GM19239 (cell line): ENCODE measurements at regions not wholly inside any gene's neighbourhood (a gene's known extent, or its start where the extent isn't known, plus 50 kb on each side); places are given as distances from the start of the nearest gene placed in this dataset.
A peak's percentile ranks its signal among the peaks of the same experiment; 100 is the strongest.

ENCODE experiments used
- DNase-seq: peaks from one replicate; pipeline ENCODE4 v3.0.0; 2011; ENCODE audit warnings: low spot score; ENCODE audit not compliant: insufficient read length
- FAIRE-seq: peaks from 2 replicates; lab custom pipeline; 2011; peaks lifted over from hg19 to GRCh38; lab: Jason Lieb, UNC

DNA sequence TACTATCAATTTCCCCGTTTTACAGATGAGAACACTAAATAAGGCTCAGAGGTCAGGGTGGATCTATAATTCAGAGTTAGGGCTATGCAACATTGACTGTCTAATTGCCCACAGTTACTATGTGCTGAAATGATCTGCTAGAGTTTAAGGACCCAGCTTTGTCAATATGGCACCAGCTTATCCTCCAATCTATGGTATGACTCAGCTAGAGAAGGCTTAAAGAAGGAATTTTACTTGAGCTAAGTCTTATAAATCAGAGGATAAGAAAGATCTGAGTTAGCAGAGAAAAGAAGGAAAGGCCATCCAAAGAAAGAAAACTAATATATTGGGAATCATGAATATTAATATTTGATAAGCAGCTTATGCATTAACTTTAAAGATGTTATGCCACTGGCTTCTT lies 78.1 kb downstream of the ASB9 start:
- FAIRE-seq (no peak), DNase-seq (no peak)

DNA sequence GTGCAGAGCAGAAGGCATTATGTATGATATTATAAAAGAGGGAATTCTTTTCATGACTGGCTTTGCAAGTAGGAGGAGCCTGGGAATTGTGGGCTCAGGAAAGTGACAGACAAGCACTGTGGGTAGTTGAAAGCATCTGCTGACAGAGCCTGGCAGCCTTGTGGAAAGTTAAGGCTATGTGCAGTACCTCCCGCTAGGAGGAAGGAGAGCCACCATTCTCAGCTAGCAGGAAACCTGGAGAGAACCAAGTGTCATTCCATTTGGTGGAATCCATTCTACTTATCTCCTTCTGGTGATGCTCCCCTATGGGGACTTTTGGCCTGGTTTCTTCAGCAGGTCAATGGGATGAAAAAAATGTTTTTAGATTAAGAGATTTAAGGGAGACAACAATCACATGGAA lies 81.8 kb downstream of the ASB9 start:
- FAIRE-seq (no peak), DNase-seq (no peak)

DNA sequence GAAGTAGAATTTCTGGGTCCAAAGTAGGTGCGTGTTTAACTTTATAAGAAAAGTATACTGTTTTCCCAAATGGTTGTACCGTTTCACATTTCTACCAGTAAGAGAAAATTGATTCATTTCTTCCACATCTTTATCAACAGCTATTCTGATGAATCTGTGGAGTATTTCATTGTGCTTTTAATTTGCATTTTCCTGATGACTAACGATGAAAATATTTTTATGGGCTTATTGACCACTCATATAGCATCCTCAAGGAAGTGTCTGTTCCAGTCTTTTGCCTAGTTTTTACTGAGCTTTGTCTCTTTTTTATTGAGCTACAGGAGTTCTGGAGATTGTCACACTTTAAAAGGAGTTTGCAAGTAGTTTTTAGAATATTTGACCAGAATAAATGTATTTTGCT lies 92.6 kb downstream of the ASB9 start:
- FAIRE-seq (no peak), DNase-seq (no peak)

DNA sequence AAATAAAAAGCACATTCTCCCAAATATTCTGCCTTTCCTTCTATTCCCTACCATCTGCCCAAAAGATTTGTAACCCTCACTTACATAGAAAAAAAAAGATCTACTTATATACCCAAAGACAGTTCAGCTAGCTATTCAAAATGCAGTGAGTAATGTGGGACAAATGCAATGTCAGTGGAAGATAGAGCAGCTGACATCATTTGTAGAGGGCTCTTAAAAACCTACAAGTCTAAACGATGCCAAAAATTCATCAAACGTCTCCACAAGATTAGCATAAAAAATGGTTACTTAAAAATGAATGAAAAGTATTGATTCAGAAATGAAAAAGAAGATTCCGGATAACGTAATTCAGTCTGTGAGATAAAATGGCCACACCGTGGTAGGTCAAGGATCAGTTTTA lies 96.5 kb downstream of the ASB9 start:
- FAIRE-seq (no peak), DNase-seq (no peak)

DNA sequence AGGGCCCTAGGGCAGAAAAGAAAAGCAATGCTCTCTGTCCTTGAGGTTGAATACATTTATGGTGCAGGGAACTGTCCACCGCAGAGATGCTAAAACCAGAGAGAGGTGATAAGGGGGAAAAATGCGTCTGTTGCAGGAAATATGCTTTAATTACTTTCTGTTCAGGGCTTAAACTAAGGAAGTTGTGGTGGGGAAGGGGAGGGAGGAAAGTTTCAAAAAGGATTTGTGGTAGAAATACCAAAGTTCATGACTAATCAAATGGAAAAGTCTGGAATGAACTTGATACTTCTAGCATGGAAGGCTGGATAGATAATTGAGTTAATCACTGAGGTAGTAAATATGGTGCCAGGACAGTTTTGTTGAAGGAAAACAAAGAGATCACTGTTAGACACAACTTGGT lies 99.0 kb downstream of the ASB9 start:
- no peak for DNase-seq
- peak; percentile 14 for FAIRE-seq

DNA sequence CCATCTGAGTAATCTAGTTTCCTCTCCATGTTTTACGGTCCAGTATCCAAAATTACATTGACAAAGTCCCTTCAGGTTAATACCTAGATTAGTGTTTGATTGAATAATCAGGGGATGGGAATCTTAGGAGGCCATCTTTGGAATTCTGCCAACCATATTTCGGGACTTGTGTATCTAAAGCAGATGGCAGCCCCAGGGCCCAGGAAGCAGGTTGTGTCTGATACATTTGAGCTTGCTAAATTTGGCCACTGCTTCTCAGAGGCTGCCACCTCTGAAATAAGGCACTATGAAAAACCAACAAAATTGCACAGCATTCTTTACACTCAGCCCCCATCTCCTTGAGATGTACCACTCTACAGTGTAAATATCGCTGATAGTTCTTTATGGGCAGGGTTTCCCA lies 102.1 kb downstream of the ASB9 start:
- DNase-seq (no peak), FAIRE-seq (no peak)

DNA sequence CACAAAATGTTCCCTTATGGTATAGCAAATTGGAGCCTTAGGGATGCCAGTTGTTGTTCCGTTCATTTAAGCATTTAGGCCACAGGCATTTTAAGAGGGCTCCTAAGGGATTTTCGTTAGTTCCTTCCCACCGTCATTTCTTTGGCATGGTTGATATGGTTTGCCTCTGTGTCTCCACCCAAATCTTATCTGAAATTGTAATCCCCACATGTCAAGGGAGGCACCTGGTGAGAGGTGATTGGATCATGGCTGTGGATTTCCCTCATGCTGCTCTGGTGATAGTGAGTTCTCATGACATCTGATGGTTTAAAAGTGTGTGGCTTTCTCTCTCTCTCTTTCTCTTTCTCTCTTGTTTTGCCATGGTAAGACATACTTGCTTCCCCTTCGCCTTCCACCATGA lies 104.1 kb downstream of the ASB9 start:
- DNase-seq: no peak
- FAIRE-seq: no peak

DNA sequence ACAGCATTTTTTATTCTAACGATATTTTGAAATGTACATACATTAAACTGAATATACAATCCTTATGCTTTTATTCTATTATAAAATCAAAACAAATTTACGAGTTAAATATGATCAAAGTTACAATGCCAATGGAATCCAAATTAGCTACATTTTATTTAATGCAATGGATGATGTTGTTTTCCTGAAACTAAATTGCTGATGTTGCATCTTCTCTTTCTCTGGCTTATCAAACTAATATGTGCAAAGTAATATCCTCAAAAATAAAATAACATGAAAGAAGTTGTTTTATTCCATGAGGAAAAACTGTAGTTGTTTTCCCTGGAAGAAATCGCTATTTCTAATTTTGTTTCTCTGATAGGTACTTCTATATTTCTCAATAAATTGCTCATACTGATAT lies 106.8 kb downstream of the ASB9 start:
- no peak for FAIRE-seq
- no peak for DNase-seq

DNA sequence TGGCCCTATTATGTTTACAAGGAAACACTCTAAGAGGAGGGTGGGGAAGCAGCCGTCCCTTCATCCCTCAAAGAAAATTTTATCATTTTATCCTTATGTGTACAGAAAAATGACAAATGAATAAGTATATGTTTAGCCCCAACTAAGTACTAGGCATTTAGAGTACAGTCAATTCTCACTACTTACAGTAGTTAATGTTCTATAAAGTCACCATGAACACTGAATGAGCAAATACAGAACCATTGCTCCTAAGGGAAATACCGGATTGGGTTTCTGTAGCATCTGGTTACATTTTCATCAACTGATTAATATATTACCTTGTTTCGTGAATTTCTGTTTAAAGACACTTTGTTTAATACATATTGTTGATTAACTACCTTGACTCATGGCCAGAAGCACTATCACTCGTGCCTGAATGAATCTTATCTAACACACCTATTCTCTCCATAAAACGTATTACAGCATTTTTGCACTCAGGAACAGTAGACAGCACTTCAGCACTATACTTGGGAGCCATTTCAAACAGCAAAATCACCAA lies 109.3 kb downstream of the ASB9 start:
- FAIRE-seq: peak; percentile 87
- no peak for DNase-seq

DNA sequence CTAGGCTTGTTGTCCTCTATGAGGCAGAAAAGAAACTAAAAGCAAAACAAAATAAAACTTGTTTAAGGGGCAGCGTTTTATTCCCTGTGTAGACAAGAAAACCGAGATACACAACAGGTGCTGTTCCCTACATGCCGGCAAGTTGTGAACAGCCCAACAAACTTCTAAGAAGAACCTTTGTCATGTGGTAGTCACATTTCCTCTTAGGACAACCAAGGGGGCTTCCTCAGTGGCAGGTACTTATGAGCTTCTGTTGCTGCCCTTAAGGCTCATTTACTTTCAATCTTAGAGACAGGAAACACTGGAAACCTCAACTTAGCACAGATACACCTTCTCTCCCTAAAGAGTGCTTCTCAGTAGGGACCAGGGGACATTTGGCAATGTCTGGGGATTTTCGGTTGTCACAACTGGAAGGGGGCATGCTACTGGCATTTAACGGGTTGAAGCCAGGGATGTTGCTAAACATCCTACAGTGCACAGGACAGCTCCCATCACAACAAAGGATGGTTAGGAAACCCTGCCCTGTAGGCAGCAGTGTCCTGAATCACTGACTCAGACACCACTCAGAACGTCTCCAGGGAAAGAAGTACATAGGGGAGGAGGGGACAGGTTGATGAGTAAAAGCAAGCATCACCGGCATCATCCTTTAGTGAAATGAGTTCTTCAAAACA lies 111.0 kb downstream of the ASB9 start:
- DNase-seq: no peak
- FAIRE-seq: peak; percentile 99

DNA sequence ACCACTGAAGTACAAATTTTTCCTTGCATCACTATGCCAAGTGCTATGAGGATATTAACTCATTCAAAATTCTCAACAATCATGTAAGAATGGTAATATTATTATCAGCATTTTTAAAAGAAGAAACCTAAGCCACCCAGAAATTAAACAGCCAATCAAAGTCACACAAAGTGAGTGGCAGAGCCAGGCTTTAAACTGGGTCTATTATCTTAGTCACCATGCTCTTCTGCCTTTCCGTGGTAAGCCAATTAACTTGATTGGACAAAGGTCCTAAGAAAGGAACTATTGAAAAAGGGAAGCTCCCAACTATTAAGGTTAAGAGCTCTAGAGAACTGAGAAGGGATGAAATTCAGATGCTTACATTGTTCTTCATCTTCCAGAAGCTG lies 111.5 kb downstream of the ASB9 start:
- no peak for FAIRE-seq
- no peak for DNase-seq

DNA sequence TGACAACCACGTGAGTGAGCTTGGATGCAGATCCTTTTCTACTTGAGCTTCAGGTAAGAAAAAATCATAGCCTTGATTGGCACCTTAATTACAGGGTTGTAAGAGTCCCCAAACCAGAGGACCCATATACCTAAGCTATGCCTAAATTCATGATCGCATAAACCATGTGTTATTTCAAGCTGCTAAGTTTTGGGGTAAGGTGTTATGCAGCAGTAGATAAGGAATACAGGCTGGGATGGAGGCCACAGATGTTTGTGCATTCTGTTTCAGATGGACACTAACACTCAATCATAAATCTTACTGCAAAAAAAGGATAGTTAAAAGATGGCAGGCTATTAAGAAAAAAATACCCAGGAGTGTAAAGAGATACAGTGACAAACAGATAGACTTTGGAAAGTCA lies 112.3 kb downstream of the ASB9 start:
- DNase-seq: no peak
- peak; percentile 52 for FAIRE-seq

DNA sequence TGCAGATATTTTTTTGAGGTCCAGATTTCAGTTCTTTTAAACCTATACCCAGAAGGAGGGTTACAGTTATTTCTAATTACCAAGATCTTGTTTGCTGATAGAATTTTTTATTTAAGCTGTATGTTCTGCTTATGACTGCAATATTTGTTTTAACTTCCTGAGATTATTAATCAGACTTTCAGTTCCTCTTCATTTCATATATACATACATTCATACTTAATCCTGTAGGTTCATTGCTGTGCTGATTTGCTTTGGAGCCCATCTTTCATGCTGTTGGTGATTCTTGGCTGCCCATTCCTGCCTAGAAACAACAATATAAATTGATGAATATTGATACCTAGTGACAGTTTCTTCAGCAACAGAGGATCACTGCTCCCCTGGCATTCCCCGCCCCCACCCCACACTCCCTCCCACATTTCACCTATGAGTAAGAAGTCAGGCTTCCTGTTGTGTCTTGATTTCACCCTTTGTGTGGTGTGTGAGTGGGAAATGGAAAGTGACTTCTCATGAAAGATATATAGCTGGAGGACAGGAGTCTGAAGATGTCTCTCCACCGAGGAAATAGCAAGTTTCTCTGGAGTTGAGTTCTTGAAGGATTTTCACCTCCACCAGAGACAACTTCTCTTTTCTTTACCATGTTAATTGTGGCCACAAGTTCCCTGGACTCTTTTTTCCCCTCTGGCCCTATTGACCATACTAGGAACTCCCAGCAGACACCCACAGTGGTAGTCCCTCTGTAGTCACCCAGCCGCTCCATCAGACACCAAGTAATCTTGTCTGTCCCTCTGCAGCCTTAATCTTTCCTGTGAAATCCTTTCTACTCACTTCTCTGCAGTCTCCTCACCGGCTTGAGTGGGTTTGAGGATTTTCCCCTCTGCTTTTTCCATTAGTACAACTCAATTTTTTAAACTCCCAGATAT lies 118.4 kb downstream of the ASB9 start:
- FAIRE-seq (peak; percentile 96), DNase-seq (no peak)

DNA sequence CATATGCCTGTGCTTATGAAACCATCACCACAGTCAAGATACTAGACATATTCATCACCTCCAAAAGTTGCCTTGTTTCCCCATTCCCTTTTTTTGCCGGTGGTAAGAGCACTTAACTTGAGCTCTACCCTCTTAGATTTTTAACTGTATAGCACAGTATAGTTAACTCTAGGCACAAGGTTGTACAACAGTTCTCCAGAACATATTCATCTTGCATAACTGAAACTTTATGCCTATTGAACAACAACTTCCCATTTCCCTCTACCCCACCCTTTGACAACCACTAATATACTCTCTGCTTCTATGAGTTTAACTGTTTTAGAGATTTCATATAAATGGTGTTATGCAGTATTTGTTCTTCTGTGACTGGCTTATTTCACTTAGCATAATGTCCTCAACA lies 119.3 kb downstream of the ASB9 start:
- no peak for DNase-seq
- no peak for FAIRE-seq

DNA sequence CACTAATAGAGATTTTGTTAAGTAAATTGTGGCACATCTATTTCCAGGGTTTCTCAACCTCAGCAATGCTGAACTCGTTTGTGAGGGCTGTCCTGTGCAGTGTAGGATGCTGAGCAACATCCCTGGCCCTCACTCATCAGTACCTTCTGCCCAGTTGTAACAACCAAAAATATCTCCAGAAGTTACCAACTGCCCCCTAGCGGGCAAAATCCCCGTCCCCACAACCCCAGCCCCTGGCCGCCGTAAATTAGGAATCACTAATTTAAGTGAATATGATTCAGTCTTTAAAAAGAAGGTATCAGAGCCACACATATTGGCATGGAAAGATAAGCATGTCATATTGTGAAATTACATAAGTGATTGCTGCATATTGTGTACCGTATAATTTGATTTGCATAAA lies 123.4 kb downstream of the ASB9 start:
- no peak for FAIRE-seq
- DNase-seq: no peak

DNA sequence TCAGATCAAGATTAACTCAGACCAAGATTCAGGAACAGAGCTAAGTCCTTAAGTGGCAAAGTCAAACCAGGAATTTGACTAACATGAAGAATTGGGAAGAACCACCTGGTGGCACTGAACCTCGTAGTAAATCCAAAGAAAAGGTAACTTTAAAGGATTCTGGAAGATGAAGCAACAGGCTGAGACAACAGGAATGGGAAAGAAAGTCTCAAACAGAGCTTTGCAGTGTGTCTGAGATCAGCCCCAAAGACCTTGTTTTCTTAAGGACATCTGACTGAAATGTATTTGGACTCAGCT lies 126.1 kb downstream of the ASB9 start:
- DNase-seq: no peak
- no peak for FAIRE-seq

DNA sequence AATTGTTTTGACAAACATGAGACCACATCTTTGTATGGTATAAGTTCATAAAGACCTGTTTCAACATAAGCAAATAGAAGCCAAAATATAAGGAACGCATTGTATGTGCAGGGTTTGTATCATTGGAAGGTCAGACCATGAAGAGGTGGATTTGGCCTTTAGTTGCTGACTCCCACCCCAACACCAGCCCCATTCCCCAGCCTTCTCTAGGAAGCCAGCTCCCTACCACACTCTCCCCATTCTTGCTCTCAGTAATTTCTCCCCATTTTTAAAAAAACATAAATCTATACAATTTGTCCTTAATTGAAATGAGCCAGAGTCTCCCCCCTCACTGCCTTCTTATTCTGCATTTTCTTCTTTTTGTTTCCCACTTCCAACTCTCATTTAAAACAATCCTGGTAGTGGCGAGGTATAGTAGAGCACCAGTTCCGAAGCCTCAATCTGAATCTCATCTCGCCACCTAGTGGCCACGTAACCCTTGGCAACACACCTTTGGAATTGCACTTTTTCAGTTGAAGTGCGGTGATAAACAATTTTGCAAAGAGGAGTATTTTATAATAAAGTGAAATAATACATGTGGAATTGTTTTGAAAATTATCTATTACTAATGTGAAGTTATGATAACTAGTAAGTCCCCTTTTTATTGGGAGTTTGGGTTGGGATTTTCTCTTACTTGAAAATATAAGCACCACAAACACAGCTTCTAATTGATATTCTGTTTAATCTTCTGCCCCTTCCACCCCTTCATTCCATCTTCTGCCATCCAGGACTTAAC lies 126.6 kb downstream of the ASB9 start:
- FAIRE-seq (peak; percentile 98), DNase-seq (no peak)

DNA sequence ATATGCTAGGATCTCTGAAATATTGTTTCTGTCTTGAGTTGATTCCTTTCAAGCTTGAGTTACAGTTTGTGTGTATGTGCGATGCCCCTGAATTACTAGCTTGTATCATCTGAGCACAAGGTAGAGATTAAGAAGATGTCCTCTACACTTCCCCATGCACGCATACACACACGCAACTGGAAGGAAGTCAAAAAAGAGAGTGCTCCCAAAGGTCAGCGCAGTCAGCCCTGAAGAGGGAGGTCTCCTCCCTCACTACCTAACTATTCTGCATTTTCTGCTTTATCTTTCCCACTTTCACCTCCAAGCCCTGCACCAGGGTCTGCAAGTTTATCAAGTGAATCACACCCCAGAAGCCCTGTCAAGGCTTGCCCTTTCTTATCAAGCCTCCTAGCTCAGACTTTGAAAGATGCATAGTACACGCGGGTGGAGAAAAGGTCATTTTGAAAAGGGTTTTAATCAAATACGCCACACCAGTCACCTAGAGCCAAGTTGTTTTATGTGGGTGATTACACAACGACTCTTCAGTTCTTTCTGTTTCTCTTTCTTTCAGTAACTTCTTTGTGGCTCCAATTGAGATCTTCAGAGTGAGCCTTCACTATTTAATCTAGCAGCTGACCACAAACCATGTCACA lies 127.7 kb downstream of the ASB9 start:
- no peak for DNase-seq
- peak; percentile 81 for FAIRE-seq

DNA sequence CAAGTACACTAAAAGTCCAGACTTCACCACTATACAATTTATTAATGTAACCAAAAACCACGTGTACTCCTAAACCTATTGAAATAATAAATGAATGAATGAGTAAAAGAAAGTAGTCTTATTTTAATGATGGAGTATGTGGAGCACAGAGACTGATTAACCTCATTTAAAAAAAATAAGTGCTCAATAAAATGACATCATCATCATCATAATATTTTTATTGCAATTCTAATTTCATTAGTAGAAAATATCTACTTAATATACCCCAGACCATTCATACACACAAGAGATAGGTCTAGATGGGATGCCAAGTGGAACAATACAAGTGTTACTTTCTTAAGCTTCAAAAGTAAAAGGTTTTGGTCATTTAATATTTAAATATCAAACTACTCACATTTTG lies 133.1 kb downstream of the ASB9 start:
- DNase-seq (no peak), FAIRE-seq (no peak)

DNA sequence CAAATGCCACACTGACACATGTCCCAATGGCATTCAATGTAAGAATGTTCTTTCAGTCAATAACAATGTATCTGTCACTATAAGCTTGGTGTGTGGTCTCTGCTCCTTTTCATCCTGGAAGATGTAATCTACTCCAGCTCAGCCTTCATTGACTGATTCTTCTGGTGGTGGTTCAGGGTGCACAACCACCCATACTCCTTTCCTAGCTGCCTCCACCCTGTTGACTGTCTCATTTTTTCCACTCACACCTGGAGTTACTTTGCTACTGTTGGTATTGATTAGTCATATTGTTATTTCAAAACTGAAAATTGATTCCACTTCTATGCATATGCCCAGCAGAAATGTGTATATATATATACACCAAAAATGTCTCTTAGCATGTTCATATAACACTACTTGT lies 140.5 kb downstream of the ASB9 start:
- DNase-seq (no peak), FAIRE-seq (no peak)

DNA sequence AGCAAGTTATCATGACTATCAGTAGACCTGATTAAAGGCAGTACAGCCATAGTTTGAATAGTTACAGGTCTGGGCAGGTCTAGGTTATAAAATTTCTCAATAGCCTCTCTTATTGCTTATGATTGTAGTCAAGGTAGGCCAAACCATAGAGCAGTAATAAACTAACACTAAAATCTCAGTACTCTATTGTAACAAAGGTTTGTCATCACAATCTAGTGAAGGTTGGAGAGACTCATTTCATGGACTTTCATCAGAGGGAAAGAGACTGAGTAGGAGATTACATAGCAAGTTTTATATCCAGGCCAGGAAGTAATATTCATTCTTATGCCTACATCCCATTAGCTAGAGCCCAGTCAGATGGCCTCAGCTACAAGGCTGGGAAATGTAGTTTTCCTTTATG lies 141.0 kb downstream of the ASB9 start:
- FAIRE-seq: no peak

More for the DNA sequence above, 141.0 kb downstream of the ASB9 start:
- no peak for DNase-seq
